Ovary (tissue), 7 donors: ENCODE measurements at regions not wholly inside any gene's neighbourhood (a gene's known extent, or its start where the extent isn't known, plus 50 kb on each side); places are given as distances from the start of the nearest gene placed in this dataset.

Experiments
- DNase-seq, 5 donors: peaks; one replicate each; pipeline ENCODE4 v3.0.0-alpha.2; 2019 to 2020
- H3K27ac ChIP-seq, 2 donors: fragments of 200-600 bp; one replicate each; pipeline versions ENCODE4 v1.5.1 to v1.8.0; 2019 to 2022
- H3K27me3 ChIP-seq: fragments of 200-600 bp; one replicate; pipeline ENCODE4 v1.8.0; 2022
- H3K36me3 ChIP-seq: fragments of 200-600 bp; sonication (generic); one replicate; pipeline ENCODE4 v1.5.1; 2019
- H3K4me1 ChIP-seq: one replicate; pipeline ENCODE4 v1.8.1; 2013; ENCODE audit warnings: mild to moderate bottlenecking, moderate library complexity; ENCODE audit not compliant: insufficient read depth
- H3K4me3 ChIP-seq: fragments of 200-600 bp; sonication (generic); one replicate; pipeline ENCODE4 v1.5.1; 2017
- H3K9me3 ChIP-seq, 2 donors: fragments of 200-600 bp in 1 of 2; sonication (generic) in 1 of 2; one replicate each; pipeline versions ENCODE4 v1.5.1 to v1.8.1; 2013 to 2019; ENCODE audit warnings: mild to moderate bottlenecking in 1 of 2, moderate library complexity in 1 of 2
- CTCF ChIP-seq, 3 donors: fragments of 450-650 bp in 2 of 3; fragments of 200-600 bp in 1 of 3; IDR thresholded peaks; one replicate each; pipeline versions ENCODE4 v1.5.1 to v1.8.0; 2016 to 2022; ENCODE audit warnings: antibody characterized with exemption in 3 of 3, mild to moderate bottlenecking in 1 of 3
- EP300 ChIP-seq: sonication (generic); formaldehyde crosslinking; IDR thresholded peaks from one replicate; pipeline ENCODE4 v1.6.1; 2017; ENCODE audit warnings: antibody characterized with exemption
- POLR2A ChIP-seq: fragments of 450-650 bp; IDR thresholded peaks from one replicate; pipeline ENCODE4 v1.6.1; 2017; ENCODE audit warnings: antibody characterized with exemption, mild to moderate bottlenecking, moderate library complexity
- WGBS, 3 donors: extraction: QIAGEN DNeasy Blood & Tissue Kit in 1 of 3; methylation state at CpG; one replicate each; pipeline versions ENCODE4 v1.1.5 to v1.1.7; 2013 to 2017; 5-methylcytosine and 5-hydroxymethylcytosine counted together
- intact Hi-C, 4 donors: fragments of 100-400 bp; cut with DNase I; formaldehyde crosslinking; loops; one replicate each; pipeline versions ENCODE4 v1.11.0 to v1.15.1; 2022 to 2023
- donor health status: DM: no; HTN: no; CAD: no; lungs with moderate emphysema.
- donor health status: DM: no; HTN: no; CAD: no.
- donor health status: Bipolar disorder and iron deficiency.
- donor health status: DM: no; HTN: no; CAD: no.
- donor health status: DM: yes; HTN: yes; CAD: no.

- H3K4me1 ChIP-seq: no peaks in the 10 kb centered on the region
- H3K36me3 ChIP-seq: no peaks in the 10 kb centered on the region
- no peak overlapping the region for H3K27ac ChIP-seq
- H3K9me3 ChIP-seq: no peaks in the 10 kb centered on the region
- no peak for DNase-seq
- no peak overlapping the region for H3K4me3 ChIP-seq
- H3K27me3 ChIP-seq: no peaks in the 10 kb centered on the region
- intact Hi-C loops: no loop called here
- 0 to 36% (median 0%) methylated on average over 1 of the region's 1 CpG for WGBS, 3 donors
- TF ChIP-seq EP300: no peak
- no peak for TF ChIP-seq POLR2A
- no peak for TF ChIP-seq CTCF (IDR thresholded peaks at IDR 0.05)
Measured at GRCh38 chr6:68282646-68283045, 352.4 kb upstream of the ADGRB3 start.

- 84 to 89% (median 88%) methylated on average over 3 of the region's 3 CpGs for WGBS, 3 donors
- no peaks in the 10 kb centered on the region for H3K9me3 ChIP-seq
- TF ChIP-seq CTCF (IDR thresholded peaks at IDR 0.05) (no peak), EP300 (no peak), POLR2A (no peak)
- H3K36me3 ChIP-seq: no peaks in the 10 kb centered on the region
- intact Hi-C loops: no loop called here
- no peak for DNase-seq
- no peak overlapping the region for H3K4me3 ChIP-seq
- H3K4me1 ChIP-seq: no peaks in the 10 kb centered on the region
- H3K27me3 ChIP-seq: no peaks in the 10 kb centered on the region
- H3K27ac ChIP-seq: no peak overlapping the region
Measured at GRCh38 chr6:68279793-68280557, 355.1 kb upstream of the ADGRB3 start.

GRCh38 chr6:68273297-68273696 is 361.8 kb upstream of the ADGRB3 start:
- no peaks in the 10 kb centered on the region for H3K9me3 ChIP-seq
- no peaks in the 10 kb centered on the region for H3K36me3 ChIP-seq
- no peaks in the 10 kb centered on the region for H3K27me3 ChIP-seq
- H3K4me1 ChIP-seq: no peaks in the 10 kb centered on the region
- H3K4me3 ChIP-seq: no peak overlapping the region
- no peak for DNase-seq
- TF ChIP-seq POLR2A (no peak), CTCF (IDR thresholded peaks at IDR 0.05) (no peak), EP300 (no peak)
- H3K27ac ChIP-seq: no peak overlapping the region
- intact Hi-C loops: no loop called here

- no peak overlapping the region for H3K27ac ChIP-seq
- no peaks in the 10 kb centered on the region for H3K9me3 ChIP-seq
- WGBS, 3 donors: 39 to 82% (median 44%) methylated on average over 2 of the region's 2 CpGs
- DNase-seq: no peak
- no peaks in the 10 kb centered on the region for H3K4me1 ChIP-seq
- intact Hi-C loops: no loop called here
- no peaks in the 10 kb centered on the region for H3K27me3 ChIP-seq
- no peak for TF ChIP-seq POLR2A
- no peak for TF ChIP-seq EP300
- TF ChIP-seq CTCF (IDR thresholded peaks at IDR 0.05): no peak
- no peaks in the 10 kb centered on the region for H3K36me3 ChIP-seq
- H3K4me3 ChIP-seq: no peak overlapping the region
Measured at GRCh38 chr6:68256391-68256790, 378.7 kb upstream of the ADGRB3 start.
